ENCODE measurements at regions not wholly inside any gene's neighbourhood (a gene's known extent, or its start where the extent isn't known, plus 50 kb on each side); places are given as distances from the start of the nearest gene placed in this dataset.

GRCh38 chr1:213521206-213521605 lies 466.6 kb upstream of the PROX1 start:
- no TSS peak for BruUV-seq (replicated peaks)
- CTCF ChIA-PET (ENCODE audit: unreplicated experiment): no interaction called here
- POLR2A ChIA-PET: no interaction called here
- H2AFZ ChIP-seq (ENCODE audit: low read length): no peak overlapping the region
- intact Hi-C loops (cut with micrococcal nuclease; ENCODE audit: unreplicated experiment): no loop called here
- H3K4me1 ChIP-seq (ENCODE audit: insufficient read depth, low read length, poor library complexity, severe bottlenecking): no peaks in the 10 kb centered on the region
- H3K9me2 ChIP-seq (ENCODE audit: insufficient read depth, low read length): no peaks in the 10 kb centered on the region
- DNase-seq (ENCODE audit: low spot score): no peak
- no peaks in the 10 kb centered on the region for H3K79me2 ChIP-seq (ENCODE audit: insufficient read depth, low read depth, low read length)
- H3K36me3 ChIP-seq (ENCODE audit: insufficient read depth, low read length): no peaks in the 10 kb centered on the region
- no peak overlapping the region for H3K27ac ChIP-seq (ENCODE audit: low read depth, low read length, poor library complexity, severe bottlenecking)
- no peak overlapping the region for H3K4me2 ChIP-seq (ENCODE audit: low read length)
- no peak overlapping the region for H3K4me3 ChIP-seq (ENCODE audit: low read depth, low read length, poor library complexity, severe bottlenecking)
- no peaks in the 10 kb centered on the region for H3K9me3 ChIP-seq (ENCODE audit: low read length)
- no peak for TF ChIP-seq CTCF (conservative IDR thresholded peaks at IDR 0.05; ENCODE audit: low read length)
- TF ChIP-seq EZH2phosphoT487 (IDR thresholded peaks at IDR 0.05; ENCODE audit: borderline replicate concordance, low read depth, low read length): no peak
- H4K20me1 ChIP-seq (ENCODE audit: insufficient read depth, low read length): no peaks in the 10 kb centered on the region

DNA sequence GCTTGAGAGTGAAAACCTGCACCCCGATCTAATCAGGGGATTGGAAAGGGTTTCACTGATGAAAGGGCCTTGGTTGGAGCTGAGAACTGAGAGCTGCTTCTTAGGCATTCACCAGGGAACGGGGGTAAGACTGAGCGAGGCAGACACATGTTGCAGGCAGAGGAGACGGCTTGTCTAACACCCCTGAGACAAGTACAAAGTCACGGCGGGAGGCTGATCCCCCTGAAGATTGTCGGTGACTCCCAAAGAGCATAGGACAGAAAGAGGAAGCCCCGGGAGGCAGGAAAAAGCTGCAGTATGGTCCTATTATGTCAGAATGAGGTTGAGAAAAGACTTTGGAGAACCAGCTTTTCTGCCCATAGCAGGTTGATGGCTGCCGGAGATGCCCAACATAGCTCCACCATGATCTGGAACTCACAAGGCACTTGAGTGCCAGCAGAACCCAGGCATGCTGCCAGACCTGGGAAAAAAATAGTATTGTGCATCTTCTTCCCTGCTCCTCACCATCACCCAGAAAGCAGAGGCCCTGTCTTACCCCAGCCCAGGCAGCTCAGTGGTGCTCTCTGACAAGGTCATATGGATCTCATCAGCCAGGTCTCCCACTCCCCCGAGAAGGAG lies 463.9 kb upstream of the PROX1 start:
- no peaks in the 10 kb centered on the region for H3K9me3 ChIP-seq (ENCODE audit: low read length)
- H3K4me2 ChIP-seq (ENCODE audit: low read length): no peak overlapping the region
- no peak overlapping the region for H2AFZ ChIP-seq (ENCODE audit: low read length)
- BruUV-seq (replicated peaks): no TSS peak
- no peaks in the 10 kb centered on the region for H3K36me3 ChIP-seq (ENCODE audit: insufficient read depth, low read length)
- no peak for DNase-seq (ENCODE audit: low spot score)
- H3K27ac ChIP-seq (ENCODE audit: low read depth, low read length, poor library complexity, severe bottlenecking): no peak overlapping the region
- CTCF ChIA-PET (ENCODE audit: unreplicated experiment): no interaction called here
- no peaks in the 10 kb centered on the region for H3K79me2 ChIP-seq (ENCODE audit: insufficient read depth, low read depth, low read length)
- POLR2A ChIA-PET: no interaction called here
- intact Hi-C loops (cut with micrococcal nuclease; ENCODE audit: unreplicated experiment): no loop called here
- H4K20me1 ChIP-seq (ENCODE audit: insufficient read depth, low read length): no peaks in the 10 kb centered on the region
- H3K4me1 ChIP-seq (ENCODE audit: insufficient read depth, low read length, poor library complexity, severe bottlenecking): no peaks in the 10 kb centered on the region
- TF ChIP-seq CTCF (conservative IDR thresholded peaks at IDR 0.05; ENCODE audit: low read length) (no peak), EZH2phosphoT487 (IDR thresholded peaks at IDR 0.05; ENCODE audit: borderline replicate concordance, low read depth, low read length) (no peak)
- no peak overlapping the region for H3K4me3 ChIP-seq (ENCODE audit: low read depth, low read length, poor library complexity, severe bottlenecking)
- H3K9me2 ChIP-seq (ENCODE audit: insufficient read depth, low read length): no peaks in the 10 kb centered on the region

DNA sequence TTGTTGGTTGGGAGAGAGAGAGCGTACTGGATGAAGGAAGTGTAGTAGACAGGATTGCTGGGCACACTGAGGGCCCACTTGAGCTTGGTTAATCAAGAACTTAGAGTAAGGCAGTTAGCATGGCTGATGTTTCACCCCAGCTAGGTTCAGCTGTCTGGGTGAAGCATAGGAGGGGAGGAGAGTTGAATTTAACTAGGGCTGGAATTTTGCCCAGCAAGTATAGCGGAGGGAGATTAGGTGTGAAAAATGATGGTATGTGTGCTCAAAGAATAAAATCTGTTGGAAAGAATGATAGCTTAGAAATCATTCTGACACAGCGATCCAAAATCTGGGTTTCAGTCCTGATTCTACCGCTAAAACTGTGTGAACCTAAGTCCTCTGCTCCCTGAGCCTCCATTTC lies 461.5 kb upstream of the PROX1 start:
- Histone ChIP-seq H3K9me2 (ENCODE audit: insufficient read depth, low read length) (no peaks in the 10 kb centered on the region), H3K4me3 (ENCODE audit: low read depth, low read length, poor library complexity, severe bottlenecking) (no peak overlapping the region), H3K9me3 (ENCODE audit: low read length) (no peaks in the 10 kb centered on the region), H3K4me2 (ENCODE audit: low read length) (no peak overlapping the region), H3K27ac (ENCODE audit: low read depth, low read length, poor library complexity, severe bottlenecking) (no peak overlapping the region), H4K20me1 (ENCODE audit: insufficient read depth, low read length) (no peaks in the 10 kb centered on the region), H3K4me1 (ENCODE audit: insufficient read depth, low read length, poor library complexity, severe bottlenecking) (no peaks in the 10 kb centered on the region), H2AFZ (ENCODE audit: low read length) (no peak overlapping the region), H3K79me2 (ENCODE audit: insufficient read depth, low read depth, low read length) (no peaks in the 10 kb centered on the region), H3K36me3 (ENCODE audit: insufficient read depth, low read length) (no peaks in the 10 kb centered on the region)
- POLR2A ChIA-PET: no interaction called here
- intact Hi-C loops (cut with micrococcal nuclease; ENCODE audit: unreplicated experiment): no loop called here
- CTCF ChIA-PET (ENCODE audit: unreplicated experiment): no interaction called here
- BruUV-seq (replicated peaks): no TSS peak
- TF ChIP-seq EZH2phosphoT487 (IDR thresholded peaks at IDR 0.05; ENCODE audit: borderline replicate concordance, low read depth, low read length) (no peak), CTCF (conservative IDR thresholded peaks at IDR 0.05; ENCODE audit: low read length) (no peak)
- no peak for DNase-seq (ENCODE audit: low spot score)
